ENCODE measurements at regions not wholly inside any gene's neighbourhood (a gene's known extent, or its start where the extent isn't known, plus 50 kb on each side); places are given as distances from the start of the nearest gene placed in this dataset.

GRCh38 chr3:102660653-102661052 lies 225.8 kb downstream of the ZPLD1 start:
- Histone ChIP-seq H3K9me3 (no peaks in the 10 kb centered on the region), H3K4me3 (no peak overlapping the region), H3K36me3 (ENCODE audit: low read depth) (no peaks in the 10 kb centered on the region), H3K4me1 (ENCODE audit: low read depth) (no peaks in the 10 kb centered on the region)
- intact Hi-C loops (cut with DNase I, micrococcal nuclease) = no loop called here
- ATAC-seq = no peak
- DNase-seq = no peak
- TF ChIP-seq CTCF (IDR thresholded peaks at IDR 0.05) = no peak

DNA sequence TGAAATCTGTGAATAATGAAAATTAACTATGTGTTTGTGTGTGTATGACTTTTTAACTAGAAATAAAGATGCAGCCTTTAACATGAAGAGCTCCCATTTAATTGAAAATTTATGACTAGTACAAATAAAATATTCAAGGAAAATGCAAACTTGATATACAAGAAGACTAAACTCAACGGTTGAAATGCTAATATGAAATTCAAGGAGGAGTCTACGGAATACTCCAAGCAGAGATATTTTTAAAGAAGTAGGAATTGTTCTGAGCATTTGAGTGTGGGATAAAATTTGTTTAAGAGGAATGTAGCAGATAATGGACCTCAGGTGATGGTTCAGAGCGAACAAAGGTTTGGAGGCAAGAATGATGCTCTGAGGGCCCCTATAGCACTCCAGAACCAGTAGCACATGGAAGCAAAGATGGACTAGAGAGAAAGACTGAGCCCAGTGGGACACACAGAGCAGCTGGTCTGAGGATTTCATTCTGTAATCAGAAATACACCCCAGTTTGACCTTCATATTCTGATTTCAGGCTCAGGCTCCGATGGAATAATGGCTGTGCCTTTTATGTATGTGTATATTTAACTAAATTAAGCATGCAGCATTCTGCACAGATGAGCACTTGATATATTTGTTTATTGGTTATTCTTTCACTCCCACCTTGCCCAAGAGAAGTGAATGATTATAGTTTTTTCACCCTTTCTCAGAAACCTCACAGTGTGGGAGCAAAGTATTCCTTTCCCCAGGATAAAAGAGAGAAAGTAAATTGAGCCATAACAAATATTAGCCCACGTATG lies 227.1 kb downstream of the ZPLD1 start:
- ATAC-seq (no peak), DNase-seq (no peak)
- intact Hi-C loops (cut with DNase I, micrococcal nuclease) = no loop called here
- Histone ChIP-seq H3K4me3 (no peak overlapping the region), H3K4me1 (ENCODE audit: low read depth) (no peaks in the 10 kb centered on the region), H3K36me3 (ENCODE audit: low read depth) (no peaks in the 10 kb centered on the region), H3K9me3 (no peaks in the 10 kb centered on the region)
- no peak for TF ChIP-seq CTCF (IDR thresholded peaks at IDR 0.05)

DNA sequence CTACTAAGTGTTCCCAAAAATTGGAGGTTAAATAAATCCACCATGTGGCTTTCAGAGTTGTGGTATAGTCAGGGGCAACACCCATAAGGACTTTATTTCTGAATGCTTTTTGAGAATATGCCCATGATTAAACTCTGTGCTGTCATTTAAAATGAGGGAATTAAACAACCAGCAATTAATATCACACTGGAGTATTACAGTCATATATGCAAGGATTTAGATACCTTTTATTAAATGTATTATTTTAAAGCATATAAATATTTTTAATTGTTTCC lies 227.6 kb downstream of the ZPLD1 start:
- no peaks in the 10 kb centered on the region for H3K36me3 ChIP-seq (ENCODE audit: low read depth)
- DNase-seq (no peak), ATAC-seq (no peak)
- no peak overlapping the region for H3K4me3 ChIP-seq
- TF ChIP-seq CTCF (IDR thresholded peaks at IDR 0.05) = no peak
- no peaks in the 10 kb centered on the region for H3K9me3 ChIP-seq
- intact Hi-C loops (cut with DNase I, micrococcal nuclease) = no loop called here
- H3K4me1 ChIP-seq (ENCODE audit: low read depth) = no peaks in the 10 kb centered on the region

DNA sequence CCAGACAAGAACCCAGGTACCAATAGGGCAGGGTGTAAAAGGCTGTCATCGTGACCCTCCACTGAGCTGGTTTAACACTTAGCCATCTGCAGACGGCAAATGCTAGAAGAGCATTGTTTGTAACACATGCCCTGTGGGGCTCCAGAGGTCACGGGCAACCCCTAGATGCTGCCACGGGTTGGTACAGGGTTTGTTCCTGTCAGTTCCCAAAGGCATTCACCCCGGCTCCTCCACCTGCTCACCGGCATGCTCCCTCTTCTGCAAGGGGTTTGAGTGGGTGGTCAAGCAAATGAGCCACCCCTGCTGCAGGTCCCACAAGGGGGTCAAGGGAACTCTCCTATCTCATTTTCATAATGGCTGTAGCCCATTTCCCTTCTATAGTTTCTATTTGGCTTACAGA lies 229.3 kb downstream of the ZPLD1 start:
- DNase-seq (peak in 1 of 3 donors; percentile 15), ATAC-seq (no peak)
- no peaks in the 10 kb centered on the region for H3K4me1 ChIP-seq (ENCODE audit: low read depth)
- no peaks in the 10 kb centered on the region for H3K36me3 ChIP-seq (ENCODE audit: low read depth)
- intact Hi-C loops (cut with DNase I, micrococcal nuclease) = no loop called here
- no peak for TF ChIP-seq CTCF (IDR thresholded peaks at IDR 0.05)
- H3K4me3 ChIP-seq = no peak overlapping the region
- H3K9me3 ChIP-seq = no peaks in the 10 kb centered on the region

DNA sequence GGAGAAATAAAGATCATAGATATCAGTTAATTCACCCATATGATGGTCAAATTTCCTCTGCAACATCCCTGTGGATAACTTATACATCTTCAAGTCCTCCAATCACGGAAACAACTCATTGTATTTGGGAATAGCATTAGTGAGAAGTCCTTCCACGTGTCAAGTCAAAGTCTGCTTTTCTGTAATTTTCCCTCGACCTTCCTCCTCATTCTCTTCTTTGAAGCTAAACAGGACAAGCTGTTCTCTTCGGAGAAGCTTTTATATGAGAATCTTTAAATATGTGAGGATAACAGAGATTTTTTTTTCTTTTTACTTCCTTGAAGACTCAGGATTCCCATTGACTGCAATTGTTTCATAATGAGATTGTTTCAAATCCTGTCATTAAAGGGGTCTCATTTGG lies 230.4 kb downstream of the ZPLD1 start:
- no peak overlapping the region for H3K4me3 ChIP-seq
- no peaks in the 10 kb centered on the region for H3K36me3 ChIP-seq (ENCODE audit: low read depth)
- ATAC-seq (no peak), DNase-seq (no peak)
- intact Hi-C loops (cut with DNase I, micrococcal nuclease) = no loop called here
- H3K4me1 ChIP-seq (ENCODE audit: low read depth) = no peaks in the 10 kb centered on the region
- no peaks in the 10 kb centered on the region for H3K9me3 ChIP-seq
- TF ChIP-seq CTCF (IDR thresholded peaks at IDR 0.05) = no peak

- no peak overlapping the region for H3K4me3 ChIP-seq
- intact Hi-C loops (cut with DNase I, micrococcal nuclease) = no loop called here
- H3K9me3 ChIP-seq = no peaks in the 10 kb centered on the region
- no peak for TF ChIP-seq CTCF (IDR thresholded peaks at IDR 0.05)
- H3K4me1 ChIP-seq (ENCODE audit: low read depth) = no peaks in the 10 kb centered on the region
- no peak for DNase-seq
- H3K36me3 ChIP-seq (ENCODE audit: low read depth) = no peaks in the 10 kb centered on the region
- no peak for ATAC-seq
These were observed 233.4 kb downstream of the ZPLD1 start for GRCh38 chr3:102668247-102668646.
